AG08396 (cell line): ENCODE measurements at regions not wholly inside any gene's neighbourhood (a gene's known extent, or its start where the extent isn't known, plus 50 kb on each side); places are given as distances from the start of the nearest gene placed in this dataset.

Source experiments
- DNase-seq: peaks from one replicate; pipeline ENCODE4 v3.0.0; 2012; ENCODE audit warnings: low spot score, mixed read lengths

DNA sequence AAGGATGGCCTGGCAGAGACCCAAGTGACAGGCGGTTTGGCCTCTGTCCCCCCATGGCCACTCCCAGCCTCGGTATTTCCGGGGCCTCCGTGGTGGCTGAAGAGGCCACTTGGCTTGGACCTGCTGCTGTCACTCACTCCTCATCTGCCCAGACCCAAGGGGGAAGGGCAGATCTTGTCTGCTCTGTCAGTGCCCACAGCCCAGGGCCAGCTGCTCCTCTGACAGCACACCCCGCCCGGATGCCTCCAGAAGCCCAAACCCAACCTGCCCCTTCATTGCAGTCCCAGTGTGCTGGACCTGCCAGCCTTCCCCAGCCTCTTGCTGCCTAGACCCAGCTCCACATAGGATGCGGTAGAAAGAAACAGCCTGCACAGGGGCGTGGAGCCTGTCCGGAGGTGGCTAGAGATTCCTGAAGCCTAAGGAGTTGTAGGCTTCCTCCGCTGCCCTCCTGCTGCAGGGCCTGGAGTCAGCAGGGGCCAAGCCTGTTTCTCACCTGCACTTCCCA lies 52.0 kb downstream of the MAGEF1 start:
- DNase-seq, result no peak

DNA sequence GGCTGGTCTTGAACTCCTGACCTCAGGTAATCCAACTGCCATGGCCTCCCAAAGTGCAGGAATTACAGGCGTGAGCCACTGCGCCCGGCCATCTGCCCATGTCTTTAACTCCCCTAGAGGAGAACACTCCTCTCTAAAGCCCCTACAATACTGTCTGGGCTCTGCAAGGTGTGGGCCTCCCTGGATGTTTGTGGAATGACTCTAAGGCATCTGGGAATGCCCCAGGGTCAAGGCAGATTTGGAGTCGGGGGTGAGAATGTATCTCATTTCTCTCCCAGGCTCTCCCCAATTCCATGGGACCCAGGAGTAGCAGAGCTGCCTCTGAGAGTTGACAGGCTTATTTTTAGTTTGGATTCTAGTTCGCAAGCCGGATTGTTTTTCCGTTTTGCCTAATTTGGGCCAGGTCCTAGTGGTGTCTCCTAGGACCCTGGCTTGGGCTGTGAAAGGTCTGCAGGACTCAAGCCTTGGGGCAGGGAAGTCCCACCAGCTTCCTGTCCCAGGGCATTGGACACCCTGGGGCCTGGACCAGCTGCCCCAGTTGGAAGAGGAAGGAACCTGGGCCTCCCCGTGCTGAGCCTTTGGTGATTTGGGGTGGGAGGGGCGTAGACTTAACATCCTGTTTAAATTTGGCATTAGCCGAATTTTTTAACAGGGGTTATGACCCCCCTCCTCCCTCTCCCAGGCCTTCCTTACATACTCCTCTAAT lies 53.5 kb downstream of the MAGEF1 start:
- DNase-seq, result no peak

DNA sequence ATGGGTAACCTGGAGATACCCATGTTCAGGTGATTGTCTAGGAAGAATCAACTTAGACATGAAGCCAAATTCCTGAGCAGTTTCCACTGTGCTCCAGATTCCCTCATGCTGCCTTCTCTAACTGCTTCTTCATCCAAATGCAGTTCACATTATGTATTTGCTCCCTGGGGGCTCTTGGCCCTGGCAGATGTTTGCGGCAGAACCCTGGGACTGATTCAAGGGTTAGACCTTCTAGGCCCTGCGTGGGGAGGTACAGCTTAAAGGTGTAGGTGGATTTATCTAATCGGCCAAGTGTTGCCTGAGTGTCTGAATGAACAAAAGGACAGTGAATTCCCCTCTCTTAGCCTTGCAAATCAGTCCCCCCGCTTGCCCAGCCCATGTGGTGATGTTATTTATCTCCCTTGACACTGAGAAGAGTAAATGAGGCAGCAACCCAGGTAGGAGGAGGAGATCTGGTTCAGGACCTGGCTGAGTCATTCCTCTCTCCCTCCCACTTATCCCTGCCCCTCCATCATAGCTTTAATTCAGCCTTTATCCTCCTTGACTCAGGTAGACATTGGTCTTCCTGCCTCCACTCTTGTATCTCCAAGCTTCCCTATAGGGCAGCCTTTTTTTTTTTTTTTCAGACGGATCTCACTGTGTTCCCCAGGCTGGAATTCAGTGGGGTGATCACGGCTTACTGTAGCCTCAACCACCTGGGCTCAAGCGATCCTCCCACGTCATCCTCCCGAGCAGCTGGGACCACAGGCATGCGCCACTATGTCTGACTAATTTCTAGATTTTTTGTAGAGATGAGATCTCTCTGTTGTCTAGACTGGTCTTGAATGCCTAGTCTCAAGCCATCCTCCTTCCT lies 54.8 kb downstream of the MAGEF1 start:
- DNase-seq, result no peak

DNA sequence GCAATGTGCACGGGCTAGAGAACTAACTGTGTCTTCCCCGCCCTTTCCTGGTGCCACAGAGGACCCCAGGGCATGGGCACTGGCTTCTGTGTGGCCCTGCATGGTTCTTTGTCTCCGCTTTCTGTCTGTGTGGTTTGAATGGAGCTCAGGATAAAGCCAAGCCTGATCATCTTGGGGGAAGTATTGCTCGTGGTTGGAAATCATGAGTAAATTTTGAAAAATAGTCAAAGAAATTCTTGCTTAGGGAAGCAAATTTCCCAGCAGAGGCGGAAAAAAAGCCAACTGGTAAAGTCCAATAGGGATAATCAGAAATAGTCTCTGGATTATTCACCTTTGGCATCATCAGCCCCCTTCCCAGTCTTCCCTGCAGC lies 55.4 kb downstream of the MAGEF1 start:
- no peak for DNase-seq

DNA sequence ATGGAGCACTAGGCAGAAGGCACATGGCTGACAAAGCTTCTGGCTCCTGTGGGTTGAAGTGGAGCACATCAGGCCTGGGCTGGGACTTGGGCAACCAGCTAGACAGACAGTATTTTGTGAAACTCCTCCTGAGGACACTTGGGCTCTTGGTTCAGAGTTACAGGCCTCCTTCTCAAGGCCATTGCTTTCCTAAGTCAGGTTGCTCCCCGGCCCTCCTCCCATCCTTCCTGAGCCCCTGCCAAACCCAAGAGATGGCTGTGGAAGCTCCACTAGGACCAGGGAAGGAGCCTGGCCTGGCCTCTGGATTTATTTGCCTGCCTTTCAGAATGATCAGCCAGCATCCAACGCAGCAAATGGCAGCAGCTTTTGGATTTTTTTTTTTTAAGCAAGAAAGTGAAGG lies 56.3 kb downstream of the MAGEF1 start:
- DNase-seq, result no peak

DNA sequence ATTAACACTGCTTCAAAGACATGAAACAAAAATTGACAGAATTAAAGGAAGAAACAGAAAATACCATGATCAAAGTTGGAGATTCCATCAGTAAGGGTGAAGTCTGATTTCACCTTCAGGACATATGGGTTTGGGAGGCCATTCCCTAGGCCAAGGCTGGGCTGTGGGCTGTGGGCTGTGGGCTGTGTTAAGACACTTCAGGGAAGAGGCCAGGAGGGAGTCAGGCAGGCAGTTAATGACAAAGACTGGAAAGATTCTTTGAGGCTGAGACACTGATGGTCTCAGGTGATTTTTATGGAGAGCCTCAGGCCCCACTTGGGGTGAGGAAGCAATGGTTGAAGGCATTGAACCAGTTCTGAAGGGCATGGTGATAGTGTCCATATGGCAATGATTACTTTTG lies 57.5 kb downstream of the MAGEF1 start:
- DNase-seq, result no peak

DNA sequence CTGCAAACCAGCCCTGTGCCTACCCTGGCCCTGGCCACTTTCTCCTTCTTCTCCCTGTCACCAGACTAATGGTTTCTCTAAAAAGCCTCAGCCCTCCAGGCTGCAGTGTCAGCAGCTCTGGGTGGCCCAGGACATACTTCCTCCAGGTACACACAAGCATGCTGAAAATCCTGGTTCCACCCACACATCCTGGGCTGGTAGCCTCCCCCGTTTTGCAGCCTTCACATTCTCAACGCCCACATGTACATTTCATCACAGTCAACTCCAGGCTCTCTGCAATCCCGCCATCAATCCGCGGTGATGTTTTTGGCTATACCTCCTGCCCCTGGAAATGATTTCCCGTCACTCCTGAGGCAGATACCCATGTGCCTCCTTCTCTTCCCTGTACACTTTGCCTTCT lies 59.4 kb downstream of the MAGEF1 start:
- no peak for DNase-seq

DNA sequence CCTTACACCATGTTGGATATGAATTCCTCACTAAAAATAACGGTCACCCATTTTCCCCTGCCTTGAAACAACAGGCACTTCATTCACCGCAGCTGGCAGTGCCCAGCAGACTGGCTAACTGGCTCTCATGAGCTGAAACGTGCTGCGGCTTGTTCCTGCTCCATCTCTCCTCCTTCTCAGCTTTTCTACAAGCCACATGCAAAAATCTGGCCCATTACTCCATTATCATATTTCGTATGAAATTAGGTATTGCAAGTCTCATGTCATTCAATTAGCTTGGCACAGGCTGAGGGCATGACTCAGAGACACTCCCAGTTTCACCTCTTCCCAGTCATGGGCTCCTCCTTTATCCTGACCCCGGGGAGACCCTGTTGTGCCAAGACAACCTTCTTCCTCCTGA lies 60.0 kb downstream of the MAGEF1 start:
- no peak for DNase-seq

DNA sequence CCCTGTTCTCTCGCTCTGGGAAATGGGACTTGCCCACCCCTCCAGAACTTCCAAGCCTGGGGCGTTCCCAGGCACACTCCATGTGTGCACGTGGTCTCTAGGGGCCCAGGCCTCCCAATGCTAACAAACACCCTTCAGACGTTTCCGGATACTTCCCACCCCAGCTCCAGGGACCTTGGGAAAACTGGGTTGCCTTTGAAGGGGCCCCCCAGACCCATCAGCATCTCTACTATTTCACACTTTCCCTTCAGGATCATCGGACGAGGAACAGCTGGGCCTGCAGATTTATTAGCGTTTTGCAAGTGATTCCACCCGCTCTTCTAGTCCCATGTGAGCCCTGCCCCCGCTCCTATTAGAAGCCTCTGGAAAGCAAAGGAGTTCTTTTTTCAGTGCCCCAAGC lies 63.2 kb downstream of the MAGEF1 start:
- DNase-seq, result no peak

DNA sequence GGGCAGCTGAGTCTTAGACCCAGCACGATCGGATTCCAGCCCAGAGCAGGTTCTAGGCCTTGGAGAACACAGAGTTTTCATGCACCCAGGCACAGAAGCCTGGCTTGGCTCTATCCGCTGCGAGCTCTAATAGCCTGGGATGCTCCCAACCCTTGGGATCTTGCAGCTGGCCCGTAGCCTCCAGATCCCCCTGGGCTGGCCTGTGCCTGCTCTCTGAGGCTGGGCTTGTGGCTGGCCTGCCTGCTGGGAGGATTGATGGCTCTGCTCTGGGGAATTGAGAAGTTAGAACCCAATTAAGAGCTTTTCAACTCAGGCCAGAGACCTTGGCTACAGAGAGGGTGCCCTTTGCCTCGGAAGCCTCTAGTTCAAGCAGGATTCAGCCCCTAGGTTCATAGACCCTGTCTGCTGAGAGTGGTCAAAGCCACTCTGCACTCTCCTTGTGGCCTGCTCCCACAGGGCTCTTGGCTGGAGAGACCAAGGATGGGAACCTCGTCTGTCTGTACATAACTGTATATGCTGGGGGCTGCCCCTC lies 64.4 kb downstream of the MAGEF1 start:
- no peak for DNase-seq

DNA sequence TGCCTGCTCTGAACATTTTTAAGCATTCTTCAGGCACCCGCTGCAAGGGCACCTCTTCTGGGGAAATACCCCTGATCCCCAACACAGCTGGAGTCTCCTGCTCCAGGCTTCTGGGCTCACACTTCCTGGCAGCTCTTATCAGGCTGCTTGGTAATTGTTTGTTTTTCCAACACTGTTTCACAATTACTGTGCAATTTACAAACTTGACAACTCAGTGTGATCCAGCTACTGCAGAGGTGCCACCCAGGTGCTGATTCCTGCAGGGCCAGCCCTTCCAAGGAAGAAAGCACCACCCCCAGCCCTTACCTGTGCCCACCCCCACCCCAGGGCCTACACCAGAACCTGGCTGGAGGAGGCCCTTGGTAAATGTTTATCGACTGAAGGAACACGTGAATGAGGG lies 66.5 kb downstream of the MAGEF1 start:
- no peak for DNase-seq

DNA sequence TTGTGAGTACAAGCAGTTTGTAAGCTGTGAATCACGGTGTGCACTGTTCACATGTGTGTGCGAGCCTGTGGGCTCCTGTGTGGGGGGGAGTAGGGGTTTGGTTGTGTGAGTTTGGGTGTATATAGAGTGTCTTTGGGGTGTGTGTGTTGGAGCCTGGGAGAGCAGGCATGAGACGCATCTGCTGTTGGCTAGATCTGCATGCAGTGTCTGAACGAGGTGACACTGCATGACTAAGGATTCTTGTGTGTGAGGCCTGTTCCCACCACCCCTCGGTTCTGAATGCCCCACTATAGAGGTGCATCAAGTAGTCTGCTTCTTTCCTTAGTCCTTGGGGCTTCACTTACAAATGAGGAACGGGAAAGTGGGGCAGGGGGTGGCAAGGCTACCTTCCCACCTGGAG lies 68.4 kb downstream of the MAGEF1 start:
- DNase-seq, result no peak

DNA sequence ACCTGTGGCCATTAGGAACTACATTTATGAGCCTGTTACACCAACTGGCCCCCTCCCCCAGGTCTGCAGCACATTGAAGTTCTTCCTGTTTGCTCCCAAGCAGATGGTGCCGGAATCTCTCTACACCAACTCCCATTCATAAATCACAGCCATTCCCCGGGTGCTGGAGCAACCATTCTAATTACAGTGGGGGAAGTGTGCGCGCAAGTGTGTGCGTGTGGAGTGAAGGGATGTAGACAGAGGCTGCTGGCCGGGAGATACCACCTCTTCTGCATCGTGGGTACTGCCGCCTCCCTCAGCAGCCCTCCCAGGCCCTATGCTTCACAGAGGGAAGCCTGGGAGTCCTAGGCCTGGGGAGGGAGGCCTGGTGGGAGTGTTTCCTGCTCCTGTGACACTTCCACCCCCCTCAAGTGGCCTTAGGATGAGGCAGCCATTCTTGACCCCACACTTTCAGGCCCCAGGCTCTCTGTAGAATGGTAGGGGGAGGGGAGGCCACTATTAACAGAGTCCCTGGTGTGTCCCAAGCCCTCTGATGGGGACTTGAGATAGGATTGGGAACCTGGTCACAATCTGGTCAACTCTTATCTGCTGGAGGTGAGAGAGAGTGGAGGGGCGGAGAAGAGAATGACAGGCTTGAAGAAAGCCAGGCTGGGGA lies 69.1 kb downstream of the MAGEF1 start:
- DNase-seq, result no peak

DNA sequence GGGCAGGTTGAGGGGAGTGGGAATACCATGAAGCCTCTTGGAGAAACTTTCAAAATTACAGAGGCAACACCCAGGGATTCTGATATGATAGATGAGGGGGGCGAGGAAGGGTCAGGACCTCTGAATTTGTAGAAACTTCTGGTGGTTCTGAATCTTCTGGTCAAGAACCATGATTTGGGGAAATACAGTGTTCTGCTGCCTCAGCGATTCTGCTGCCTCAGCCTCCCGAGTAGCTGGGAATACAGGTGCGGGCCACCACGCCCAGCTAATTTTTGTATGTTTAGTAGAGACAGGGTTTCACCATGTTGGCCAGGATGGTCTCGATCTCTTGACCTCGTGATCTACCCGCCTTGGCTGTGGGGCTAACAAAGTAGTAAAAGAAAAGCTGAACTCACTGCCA lies 70.4 kb downstream of the MAGEF1 start:
- DNase-seq, result no peak

DNA sequence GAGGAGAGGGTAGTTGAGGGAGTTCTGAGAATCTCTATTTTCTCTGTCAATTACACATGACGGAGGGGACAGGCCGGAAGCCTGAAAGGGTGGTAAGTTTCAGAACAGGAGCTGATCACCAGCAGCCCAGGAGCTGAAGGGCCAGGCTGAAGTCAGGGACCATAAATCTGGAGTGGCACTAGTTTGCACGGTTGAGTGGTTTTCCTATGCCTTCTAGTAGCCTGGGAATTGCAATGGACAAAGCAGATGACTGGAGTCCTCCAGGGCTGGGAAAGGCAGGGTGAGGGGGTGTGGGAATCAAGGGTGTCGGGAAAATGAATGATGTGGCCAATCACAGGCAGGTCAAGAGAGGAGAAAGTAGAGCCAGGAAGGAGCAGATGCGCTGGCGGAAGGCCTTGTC lies 72.5 kb downstream of the MAGEF1 start:
- DNase-seq, result no peak

DNA sequence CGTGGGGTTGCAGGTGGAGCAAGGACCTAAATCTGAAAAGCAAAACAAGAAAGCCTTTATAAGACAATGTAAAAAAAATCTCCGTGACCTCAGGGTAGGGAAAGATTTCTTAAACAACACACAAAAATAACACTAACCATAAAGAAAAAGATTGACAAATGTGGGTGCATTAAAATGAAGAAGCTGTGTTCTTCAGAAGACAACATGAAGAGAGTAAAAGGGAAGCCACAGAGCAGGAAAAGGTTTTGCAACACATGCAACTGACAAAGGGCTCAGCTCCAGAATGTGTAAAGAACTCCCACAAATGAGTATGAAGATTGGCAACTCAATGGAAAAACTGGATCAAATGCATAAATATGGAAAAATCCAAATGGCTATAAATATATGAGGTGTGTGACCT lies 74.2 kb downstream of the MAGEF1 start:
- DNase-seq, result no peak

DNA sequence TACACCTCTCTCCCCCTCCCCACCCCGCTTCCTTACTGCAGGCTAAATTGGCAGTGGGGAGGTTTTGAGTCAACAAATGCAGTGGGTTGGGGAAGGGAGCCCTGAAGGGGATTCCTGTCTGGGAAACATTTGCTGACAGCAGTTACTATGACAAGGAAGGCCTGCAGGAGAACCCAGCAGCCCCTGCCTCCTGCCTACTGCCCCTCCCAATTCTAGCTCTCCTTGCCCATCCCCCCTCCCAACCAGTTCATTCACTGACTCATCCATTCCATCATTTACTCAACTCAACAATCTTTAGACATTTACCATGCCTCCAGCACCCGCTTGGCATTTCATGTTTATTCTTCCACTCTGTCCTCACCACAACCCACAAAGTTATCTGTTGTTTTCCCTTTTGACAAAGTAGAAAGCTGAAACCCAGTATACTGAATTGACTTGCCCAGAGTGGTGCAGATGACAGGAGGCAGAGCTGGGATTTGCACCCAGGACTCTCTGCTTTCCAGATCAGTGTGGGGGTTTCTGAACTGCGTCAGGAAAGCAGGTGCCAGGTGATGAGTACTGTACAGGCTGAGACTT lies 75.0 kb downstream of the MAGEF1 start:
- DNase-seq, result peak; percentile 79

DNA sequence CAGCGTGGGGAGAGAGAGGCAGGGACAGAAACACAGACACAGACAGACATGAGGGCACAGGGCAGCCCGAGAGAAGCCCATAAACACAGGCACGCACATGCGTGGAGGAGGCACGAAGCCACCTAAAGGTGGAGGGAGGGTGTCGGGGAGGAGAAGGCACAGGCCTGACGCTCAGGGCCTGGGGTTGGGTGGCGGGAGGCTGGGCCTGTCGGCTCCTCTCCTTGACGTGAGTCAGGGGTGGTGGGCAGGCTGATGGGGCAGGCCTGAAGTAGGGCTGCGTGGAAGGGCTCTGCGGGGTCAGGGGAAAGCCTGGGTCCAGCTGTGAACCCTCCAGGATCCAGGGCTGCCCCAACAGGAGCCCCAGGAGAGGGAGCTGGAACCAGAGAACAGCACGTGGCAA lies 74.2 kb downstream of the EPHB3 start:
- DNase-seq, result no peak

DNA sequence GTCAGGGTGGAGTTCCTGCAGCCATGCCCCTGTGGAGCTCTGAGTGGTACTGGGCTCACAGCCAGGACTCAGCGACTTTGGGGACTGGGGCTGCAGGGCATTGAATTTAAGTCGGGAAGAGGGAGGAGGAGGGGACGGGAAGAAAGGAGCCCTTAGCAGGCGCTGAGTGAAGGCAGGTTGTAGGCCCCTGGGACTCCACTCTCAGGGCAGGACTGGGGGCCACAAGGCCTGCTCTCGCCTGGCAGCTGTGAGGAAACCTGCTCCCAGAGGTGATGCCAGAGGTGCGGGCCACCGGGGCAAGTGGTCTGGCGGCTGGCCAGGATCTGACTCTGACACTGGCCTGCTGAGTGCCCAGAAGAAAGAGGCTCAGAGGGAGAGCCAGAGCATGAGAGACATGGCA lies 73.5 kb downstream of the EPHB3 start:
- DNase-seq, result no peak

DNA sequence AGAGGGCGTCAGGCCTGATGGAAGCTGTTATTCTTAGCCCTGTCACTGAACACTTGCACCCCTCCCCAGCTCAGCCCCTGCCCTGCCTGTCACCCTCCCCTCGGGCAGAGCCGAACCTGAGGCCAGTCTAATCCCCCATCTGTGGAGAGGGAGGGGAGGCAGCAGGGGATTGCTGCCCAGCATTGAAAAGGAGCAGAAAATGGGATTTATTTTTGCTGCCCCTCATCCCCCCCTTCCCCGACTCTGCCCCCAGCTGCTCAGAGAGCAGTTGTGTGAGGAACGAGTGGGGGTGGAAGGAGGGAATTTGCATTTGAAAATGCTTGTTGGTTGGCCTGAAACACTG lies 71.6 kb downstream of the EPHB3 start:
- no peak for DNase-seq

DNA sequence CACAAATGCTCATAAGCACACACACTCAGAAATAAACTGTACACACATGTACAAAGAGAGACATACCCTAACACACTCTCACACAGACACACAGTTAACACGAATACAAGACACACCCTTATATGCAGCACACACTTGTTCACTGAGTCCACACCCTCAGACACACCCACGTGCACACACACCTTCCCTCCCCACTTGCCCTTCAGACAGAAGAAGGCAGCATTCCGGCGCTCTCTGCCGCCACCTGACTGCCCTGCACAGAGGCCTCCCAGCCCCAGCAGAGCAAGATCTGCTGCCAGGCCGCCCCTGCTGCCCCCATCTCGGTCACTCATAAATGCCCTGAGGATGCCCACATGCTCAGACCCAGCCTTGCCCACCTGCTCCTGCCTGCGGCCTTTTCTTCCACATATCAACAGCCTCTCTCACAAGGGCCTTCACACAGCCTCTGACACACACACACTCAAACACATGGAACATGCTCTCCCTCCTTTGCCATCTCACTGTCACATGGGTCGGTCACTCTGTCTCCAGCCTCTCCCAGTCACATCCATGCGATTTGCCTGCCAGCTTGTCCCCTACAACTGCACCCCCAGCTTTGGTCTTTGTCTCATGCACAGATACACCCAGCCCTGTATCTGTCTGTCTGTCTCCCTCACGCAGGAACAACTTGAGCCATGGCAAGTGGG lies 71.1 kb downstream of the EPHB3 start:
- no peak for DNase-seq
